Fibroblast of the aortic adventitia (primary cell): ENCODE measurements at regions not wholly inside any gene's neighbourhood (a gene's known extent, or its start where the extent isn't known, plus 50 kb on each side); places are given as distances from the start of the nearest gene placed in this dataset.

Experiments
- DNase-seq: peaks from one replicate; pipeline ENCODE4 v3.0.0-alpha.2; 2010; ENCODE audit warnings: low read depth
- H3K4me3 ChIP-seq: 2 replicates; pipeline ENCODE4 v1.5.1; 2011; ENCODE audit warnings: low read depth, mild to moderate bottlenecking, control low read depth, low read length, moderate library complexity
- CTCF ChIP-seq: IDR thresholded peaks from 2 replicates; pipeline ENCODE4 v1.5.1; 2011; ENCODE audit warnings: mild to moderate bottlenecking, low read length, control low read depth, inconsistent platforms; ENCODE audit not compliant: insufficient read depth

GRCh38 chr13:44124352-44124751 lies 244.6 kb downstream of the LACC1 start:
- H3K4me3 ChIP-seq = no peak overlapping the region
- no peak for TF ChIP-seq CTCF
- no peak for DNase-seq

- no peak overlapping the region for H3K4me3 ChIP-seq
- no peak for TF ChIP-seq CTCF
- peak; percentile 23 for DNase-seq
These were observed 246.3 kb downstream of the LACC1 start for GRCh38 chr13:44125943-44126469.

- H3K4me3 ChIP-seq = no peak overlapping the region
- peak; percentile 3 for TF ChIP-seq CTCF
- DNase-seq = peak; percentile 21
These were observed 245.0 kb upstream of the SERP2 start for GRCh38 chr13:44128552-44129001.

- TF ChIP-seq CTCF = no peak
- no peak for DNase-seq
These were observed 244.2 kb upstream of the SERP2 start for GRCh38 chr13:44129418-44129817.

GRCh38 chr13:44131069-44131614 lies 242.5 kb upstream of the SERP2 start:
- no peak for DNase-seq
- TF ChIP-seq CTCF = no peak

More at GRCh38 chr13:44129418-44129817, 244.2 kb upstream of the SERP2 start:
- no peak overlapping the region for H3K4me3 ChIP-seq

GRCh38 chr13:44132710-44133109 lies 240.9 kb upstream of the SERP2 start:
- no peak for TF ChIP-seq CTCF
- peak; percentile 56 for DNase-seq

More at GRCh38 chr13:44131069-44131614, 242.5 kb upstream of the SERP2 start:
- H3K4me3 ChIP-seq = no peak overlapping the region

GRCh38 chr13:44133626-44134025 lies 240.0 kb upstream of the SERP2 start:
- no peak overlapping the region for H3K4me3 ChIP-seq
- no peak for DNase-seq
- no peak for TF ChIP-seq CTCF

More at GRCh38 chr13:44132710-44133109, 240.9 kb upstream of the SERP2 start:
- no peak overlapping the region for H3K4me3 ChIP-seq
